ENCODE measurements at regions not wholly inside any gene's neighbourhood (a gene's known extent, or its start where the extent isn't known, plus 50 kb on each side); places are given as distances from the start of the nearest gene placed in this dataset.

DNA sequence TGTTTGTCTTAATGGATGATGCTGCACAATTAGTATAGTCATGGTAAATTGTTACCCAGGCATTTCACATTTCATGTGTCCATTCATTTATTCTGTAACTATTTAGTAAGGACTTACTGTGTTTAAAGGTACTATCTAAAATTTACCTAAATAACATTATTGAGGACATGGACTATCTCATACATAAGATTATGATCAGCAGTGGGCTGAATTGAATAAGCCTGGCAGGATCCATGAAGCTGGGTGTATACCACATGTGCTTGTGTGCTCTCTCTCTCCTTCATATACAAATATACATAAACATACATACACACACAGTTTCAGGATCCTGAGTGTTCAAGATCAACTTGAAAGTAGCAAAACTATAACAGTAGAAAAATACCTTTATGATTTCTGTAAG is 595.4 kb downstream of the EPM2A start:
- Histone ChIP-seq H3K27me3 (ENCODE audit: control insufficient read depth, insufficient read depth, low read length) (no peaks in the 10 kb centered on the region), H3K4me3 (ENCODE audit: low read depth in 2 of 2, low read length in 2 of 2) (no peak overlapping the region), H3K36me3 (ENCODE audit: control insufficient read depth, insufficient read depth, low read length) (no peaks in the 10 kb centered on the region), H3K9me3 (ENCODE audit: control insufficient read depth, insufficient read depth, low read depth, low read length) (no peaks in the 10 kb centered on the region), H3K4me1 (ENCODE audit: control insufficient read depth, insufficient read depth, low read length) (no peaks in the 10 kb centered on the region), H3K27ac (ENCODE audit: low read length) (no peak overlapping the region)
- ChIA-PET CTCF (no interaction called here), POLR2A (no interaction called here)
- no peak for ATAC-seq
- in situ Hi-C loops (cut with HindIII; ENCODE audit: low pct_unique_long_range_greater_than_20kb, low sequenced_read_pairs) (no loop called here), intact Hi-C loops (cut with micrococcal nuclease; ENCODE audit: unreplicated experiment) (no loop called here)
- no peak for DNase-seq (ENCODE audit: low read depth, low spot score)
- no TSS peak for BruUV-seq (replicated peaks)
- TF ChIP-seq, protein P1, sequence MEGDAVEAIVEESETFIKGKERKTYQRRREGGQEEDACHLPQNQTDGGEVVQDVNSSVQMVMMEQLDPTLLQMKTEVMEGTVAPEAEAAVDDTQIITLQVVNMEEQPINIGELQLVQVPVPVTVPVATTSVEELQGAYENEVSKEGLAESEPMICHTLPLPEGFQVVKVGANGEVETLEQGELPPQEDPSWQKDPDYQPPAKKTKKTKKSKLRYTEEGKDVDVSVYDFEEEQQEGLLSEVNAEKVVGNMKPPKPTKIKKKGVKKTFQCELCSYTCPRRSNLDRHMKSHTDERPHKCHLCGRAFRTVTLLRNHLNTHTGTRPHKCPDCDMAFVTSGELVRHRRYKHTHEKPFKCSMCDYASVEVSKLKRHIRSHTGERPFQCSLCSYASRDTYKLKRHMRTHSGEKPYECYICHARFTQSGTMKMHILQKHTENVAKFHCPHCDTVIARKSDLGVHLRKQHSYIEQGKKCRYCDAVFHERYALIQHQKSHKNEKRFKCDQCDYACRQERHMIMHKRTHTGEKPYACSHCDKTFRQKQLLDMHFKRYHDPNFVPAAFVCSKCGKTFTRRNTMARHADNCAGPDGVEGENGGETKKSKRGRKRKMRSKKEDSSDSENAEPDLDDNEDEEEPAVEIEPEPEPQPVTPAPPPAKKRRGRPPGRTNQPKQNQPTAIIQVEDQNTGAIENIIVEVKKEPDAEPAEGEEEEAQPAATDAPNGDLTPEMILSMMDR (IDR thresholded peaks at IDR 0.05) = no peak
- TF ChIP-seq SIN3A (IDR thresholded peaks at IDR 0.05; ENCODE audit: borderline replicate concordance, insufficient read depth, low read depth, low read length) (no peak), POLR2AphosphoS5 (IDR thresholded peaks at IDR 0.05; ENCODE audit: low read depth, low read length) (no peak), TCF7L2 (IDR thresholded peaks at IDR 0.05; ENCODE audit: low read depth, low read length) (no peak)
- TF ChIP-seq, protein P2, sequence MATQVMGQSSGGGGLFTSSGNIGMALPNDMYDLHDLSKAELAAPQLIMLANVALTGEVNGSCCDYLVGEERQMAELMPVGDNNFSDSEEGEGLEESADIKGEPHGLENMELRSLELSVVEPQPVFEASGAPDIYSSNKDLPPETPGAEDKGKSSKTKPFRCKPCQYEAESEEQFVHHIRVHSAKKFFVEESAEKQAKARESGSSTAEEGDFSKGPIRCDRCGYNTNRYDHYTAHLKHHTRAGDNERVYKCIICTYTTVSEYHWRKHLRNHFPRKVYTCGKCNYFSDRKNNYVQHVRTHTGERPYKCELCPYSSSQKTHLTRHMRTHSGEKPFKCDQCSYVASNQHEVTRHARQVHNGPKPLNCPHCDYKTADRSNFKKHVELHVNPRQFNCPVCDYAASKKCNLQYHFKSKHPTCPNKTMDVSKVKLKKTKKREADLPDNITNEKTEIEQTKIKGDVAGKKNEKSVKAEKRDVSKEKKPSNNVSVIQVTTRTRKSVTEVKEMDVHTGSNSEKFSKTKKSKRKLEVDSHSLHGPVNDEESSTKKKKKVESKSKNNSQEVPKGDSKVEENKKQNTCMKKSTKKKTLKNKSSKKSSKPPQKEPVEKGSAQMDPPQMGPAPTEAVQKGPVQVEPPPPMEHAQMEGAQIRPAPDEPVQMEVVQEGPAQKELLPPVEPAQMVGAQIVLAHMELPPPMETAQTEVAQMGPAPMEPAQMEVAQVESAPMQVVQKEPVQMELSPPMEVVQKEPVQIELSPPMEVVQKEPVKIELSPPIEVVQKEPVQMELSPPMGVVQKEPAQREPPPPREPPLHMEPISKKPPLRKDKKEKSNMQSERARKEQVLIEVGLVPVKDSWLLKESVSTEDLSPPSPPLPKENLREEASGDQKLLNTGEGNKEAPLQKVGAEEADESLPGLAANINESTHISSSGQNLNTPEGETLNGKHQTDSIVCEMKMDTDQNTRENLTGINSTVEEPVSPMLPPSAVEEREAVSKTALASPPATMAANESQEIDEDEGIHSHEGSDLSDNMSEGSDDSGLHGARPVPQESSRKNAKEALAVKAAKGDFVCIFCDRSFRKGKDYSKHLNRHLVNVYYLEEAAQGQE (IDR thresholded peaks at IDR 0.05; ENCODE audit: insufficient read depth in 1 of 2, low read depth in 2 of 2, low read length in 1 of 2) = no peak

DNA sequence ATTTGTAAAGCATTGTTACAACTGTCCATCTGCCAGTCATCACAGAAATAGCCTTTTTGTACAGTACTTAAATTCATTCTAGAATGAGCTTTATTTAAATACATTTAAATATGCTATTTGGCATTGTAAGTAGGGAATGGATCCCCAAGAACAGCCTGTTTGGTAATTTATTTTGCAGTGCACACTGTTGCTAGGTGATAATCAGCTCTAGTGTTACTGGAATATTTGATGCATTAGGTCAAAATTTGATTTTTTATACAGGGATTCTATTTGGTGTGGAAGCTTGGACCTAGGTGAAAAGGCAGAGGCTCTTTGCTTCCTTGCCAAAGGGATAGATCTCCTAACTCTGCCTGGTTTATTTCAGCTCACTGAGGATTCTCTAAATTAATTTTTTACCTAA is 593.7 kb downstream of the EPM2A start:
- ChIA-PET POLR2A (no interaction called here), CTCF (no interaction called here)
- TF ChIP-seq, protein P1 (IDR thresholded peaks at IDR 0.05) = no peak
- TF ChIP-seq SIN3A (IDR thresholded peaks at IDR 0.05; ENCODE audit: borderline replicate concordance, insufficient read depth, low read depth, low read length) (no peak), POLR2AphosphoS5 (IDR thresholded peaks at IDR 0.05; ENCODE audit: low read depth, low read length) (no peak), TCF7L2 (IDR thresholded peaks at IDR 0.05; ENCODE audit: low read depth, low read length) (no peak)
- TF ChIP-seq, protein P2 (IDR thresholded peaks at IDR 0.05; ENCODE audit: insufficient read depth in 1 of 2, low read depth in 2 of 2, low read length in 1 of 2) = no peak
- intact Hi-C loops (cut with micrococcal nuclease; ENCODE audit: unreplicated experiment) (no loop called here), in situ Hi-C loops (cut with HindIII; ENCODE audit: low pct_unique_long_range_greater_than_20kb, low sequenced_read_pairs) (no loop called here)
- no peaks in the 10 kb centered on the region for H3K4me1 ChIP-seq (ENCODE audit: control insufficient read depth, insufficient read depth, low read length)
- H3K27me3 ChIP-seq (ENCODE audit: control insufficient read depth, insufficient read depth, low read length) = no peaks in the 10 kb centered on the region
- no peaks in the 10 kb centered on the region for H3K9me3 ChIP-seq (ENCODE audit: control insufficient read depth, insufficient read depth, low read depth, low read length)
- no peaks in the 10 kb centered on the region for H3K36me3 ChIP-seq (ENCODE audit: control insufficient read depth, insufficient read depth, low read length)
- no peak overlapping the region for H3K27ac ChIP-seq (ENCODE audit: low read length)
- ATAC-seq = no peak
- BruUV-seq (replicated peaks) = no TSS peak
- no peak for DNase-seq (ENCODE audit: low read depth, low spot score)
- no peak overlapping the region for H3K4me3 ChIP-seq (ENCODE audit: low read depth in 2 of 2, low read length in 2 of 2)
